Erythroblast (primary cell): ENCODE measurements at regions not wholly inside any gene's neighbourhood (a gene's known extent, or its start where the extent isn't known, plus 50 kb on each side); places are given as distances from the start of the nearest gene placed in this dataset.

Experiments
- GATA1 ChIP-seq: IDR thresholded peaks from 2 replicates; pipeline ENCODE4 v1.6.1; 2011; ENCODE audit warnings: low read depth, mild to moderate bottlenecking, control low read depth, low read length, moderate library complexity
- POLR2A ChIP-seq: IDR thresholded peaks from 2 replicates; pipeline ENCODE4 v1.6.1; 2011; ENCODE audit warnings: mild to moderate bottlenecking, low read length

- no peak for TF ChIP-seq POLR2A
- no peak for TF ChIP-seq GATA1
These were observed 82.8 kb upstream of the CD28 start for GRCh38 chr2:203623661-203624060.
